Gastroesophageal sphincter (tissue), 3 donors: ENCODE measurements at regions not wholly inside any gene's neighbourhood (a gene's known extent, or its start where the extent isn't known, plus 50 kb on each side); places are given as distances from the start of the nearest gene placed in this dataset.

Experiments
- EP300 ChIP-seq: sonication (generic); formaldehyde crosslinking; IDR thresholded peaks from one replicate; pipeline ENCODE4 v1.6.1; 2017; ENCODE audit warnings: antibody characterized with exemption, mild to moderate bottlenecking
- POLR2AphosphoS5 ChIP-seq: sonication (generic); formaldehyde crosslinking; IDR thresholded peaks from one replicate; pipeline ENCODE4 v1.6.1; 2017; ENCODE audit warnings: antibody characterized with exemption
- TF ChIP-seq, protein P1 (sequence below), 4 experiments: fragments of 200-600 bp in 2 of 4; fragments of 450-650 bp in 2 of 4; sonication (generic) in 1 of 4; IDR thresholded peaks; one replicate each; pipeline ENCODE4 v1.5.1; 2017 to 2019; ENCODE audit warnings: antibody characterized with exemption in 4 of 4, mild to moderate bottlenecking in 2 of 4, moderate library complexity in 2 of 4

DNA sequence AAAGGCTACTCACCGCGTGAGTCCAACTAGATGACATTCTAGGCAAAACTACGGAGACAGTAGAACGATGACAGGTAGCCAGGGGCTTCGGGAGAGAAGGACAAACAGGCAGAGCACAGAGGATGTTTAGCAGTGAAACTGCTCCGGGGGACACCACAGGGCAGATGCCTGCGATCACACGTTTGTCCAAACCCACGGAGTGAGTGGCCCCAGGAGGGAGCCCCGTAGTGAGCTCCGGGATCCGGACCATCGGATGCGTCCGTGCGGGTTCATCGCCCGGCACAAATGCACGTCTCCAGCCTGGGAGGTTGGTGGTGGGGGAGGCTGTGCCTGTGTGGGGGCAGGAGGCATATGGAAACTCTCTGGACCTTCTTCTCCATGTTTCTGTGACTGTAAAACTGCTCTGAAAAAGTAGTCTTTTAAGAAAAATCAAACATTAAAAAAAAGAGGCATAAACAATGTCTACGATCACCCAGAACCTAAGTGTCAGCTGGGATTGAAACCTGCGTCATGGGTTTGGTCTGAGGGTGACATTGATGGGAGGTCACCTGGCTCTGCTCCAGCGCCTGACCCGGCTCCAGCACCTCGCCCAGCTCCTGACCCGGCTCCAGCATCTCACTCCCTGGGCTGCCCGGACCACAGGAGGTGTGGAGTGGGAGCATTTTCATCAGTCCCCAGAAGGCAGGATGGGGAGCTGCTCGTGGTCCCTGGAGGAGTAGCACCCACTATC lies 83.0 kb upstream of the CTDP1 start:
- TF ChIP-seq EP300 (no peak), POLR2AphosphoS5 (no peak)
- TF ChIP-seq, protein P1, sequence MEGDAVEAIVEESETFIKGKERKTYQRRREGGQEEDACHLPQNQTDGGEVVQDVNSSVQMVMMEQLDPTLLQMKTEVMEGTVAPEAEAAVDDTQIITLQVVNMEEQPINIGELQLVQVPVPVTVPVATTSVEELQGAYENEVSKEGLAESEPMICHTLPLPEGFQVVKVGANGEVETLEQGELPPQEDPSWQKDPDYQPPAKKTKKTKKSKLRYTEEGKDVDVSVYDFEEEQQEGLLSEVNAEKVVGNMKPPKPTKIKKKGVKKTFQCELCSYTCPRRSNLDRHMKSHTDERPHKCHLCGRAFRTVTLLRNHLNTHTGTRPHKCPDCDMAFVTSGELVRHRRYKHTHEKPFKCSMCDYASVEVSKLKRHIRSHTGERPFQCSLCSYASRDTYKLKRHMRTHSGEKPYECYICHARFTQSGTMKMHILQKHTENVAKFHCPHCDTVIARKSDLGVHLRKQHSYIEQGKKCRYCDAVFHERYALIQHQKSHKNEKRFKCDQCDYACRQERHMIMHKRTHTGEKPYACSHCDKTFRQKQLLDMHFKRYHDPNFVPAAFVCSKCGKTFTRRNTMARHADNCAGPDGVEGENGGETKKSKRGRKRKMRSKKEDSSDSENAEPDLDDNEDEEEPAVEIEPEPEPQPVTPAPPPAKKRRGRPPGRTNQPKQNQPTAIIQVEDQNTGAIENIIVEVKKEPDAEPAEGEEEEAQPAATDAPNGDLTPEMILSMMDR (IDR thresholded peaks at IDR 0.05), result no peak
